Transverse colon (tissue), 4 donors: ENCODE measurements at regions not wholly inside any gene's neighbourhood (a gene's known extent, or its start where the extent isn't known, plus 50 kb on each side); places are given as distances from the start of the nearest gene placed in this dataset.

Experiments
- DNase-seq: peaks from one replicate; pipeline ENCODE4 v3.0.0-alpha.2; 2019
- H3K27ac ChIP-seq, 4 donors: fragments of 200-600 bp; sonication (generic); 2 replicates each; pipeline ENCODE4 v1.5.1; 2016 to 2018; ENCODE audit warnings: inconsistent platforms in 4 of 4
- H3K27me3 ChIP-seq: fragments of 200-600 bp; sonication (generic); 2 replicates; pipeline ENCODE4 v1.5.1; 2017; ENCODE audit warnings: inconsistent platforms
- H3K36me3 ChIP-seq, 4 donors: fragments of 200-600 bp; sonication (generic); 2 replicates each; pipeline ENCODE4 v1.5.1; 2017 to 2019; ENCODE audit warnings: inconsistent platforms in 4 of 4
- H3K4me1 ChIP-seq, 4 donors: fragments of 200-600 bp; sonication (generic); 2 replicates each; pipeline ENCODE4 v1.5.1; 2017 to 2020; ENCODE audit warnings: inconsistent platforms in 4 of 4
- H3K4me3 ChIP-seq, 4 donors: fragments of 200-600 bp; sonication (generic); 1 replicate in 1 of 4; 2 replicates in 3 of 4; pipeline versions ENCODE4 v1.5.1 to v1.6.1; 2017 to 2019; ENCODE audit warnings: inconsistent platforms in 4 of 4
- H3K9me3 ChIP-seq, 2 donors: fragments of 200-600 bp; sonication (generic); 2 replicates each; pipeline ENCODE4 v1.5.1; 2017 to 2019; ENCODE audit warnings: inconsistent platforms in 2 of 2
- EP300 ChIP-seq: sonication (generic); formaldehyde crosslinking; IDR thresholded peaks from one replicate; pipeline ENCODE4 v1.6.1; 2017; ENCODE audit warnings: antibody characterized with exemption, low read depth
- POLR2A ChIP-seq: fragments of 450-650 bp; IDR thresholded peaks from one replicate; pipeline ENCODE4 v1.6.1; 2016; ENCODE audit warnings: antibody characterized with exemption, mild to moderate bottlenecking, moderate library complexity
- POLR2AphosphoS5 ChIP-seq, 3 donors: sonication (generic); formaldehyde crosslinking; IDR thresholded peaks; one replicate each; pipeline ENCODE4 v1.6.1; 2016; ENCODE audit warnings: antibody characterized with exemption in 3 of 3
- WGBS, 2 donors: methylation state at CpG; one replicate each; pipeline ENCODE4 v1.1.5; 2018; ENCODE audit warnings: low coverage in 1 of 2; 5-methylcytosine and 5-hydroxymethylcytosine counted together
- in situ Hi-C, 4 donors: fragments of 200-750 bp; cut with MboI; loops; one replicate each; pipeline versions ENCODE4 v1.15.0 to v1.15.1; 2017; ENCODE audit warnings: low sequenced_read_pairs in 3 of 4, low pct_ligation_motif_present in 1 of 4, low pct_unique_long_range_greater_than_20kb in 1 of 4
- intact Hi-C: fragments of 100-400 bp; cut with DNase I; formaldehyde crosslinking; loops from one replicate; pipeline ENCODE4 v1.15.1; 2023; ENCODE audit warnings: low total_unique reads
- TF ChIP-seq, protein P1 (sequence below), 5 experiments: fragments of 200-600 bp in 3 of 5; fragments of 450-650 bp in 2 of 5; sonication (generic) in 3 of 5; IDR thresholded peaks; 1 replicate in 2 of 5; 2 replicates in 3 of 5; pipeline ENCODE4 v1.5.1; 2016 to 2017; ENCODE audit warnings: antibody characterized with exemption in 5 of 5, inconsistent platforms in 3 of 5, mild to moderate bottlenecking in 2 of 5, moderate library complexity in 1 of 5

DNA sequence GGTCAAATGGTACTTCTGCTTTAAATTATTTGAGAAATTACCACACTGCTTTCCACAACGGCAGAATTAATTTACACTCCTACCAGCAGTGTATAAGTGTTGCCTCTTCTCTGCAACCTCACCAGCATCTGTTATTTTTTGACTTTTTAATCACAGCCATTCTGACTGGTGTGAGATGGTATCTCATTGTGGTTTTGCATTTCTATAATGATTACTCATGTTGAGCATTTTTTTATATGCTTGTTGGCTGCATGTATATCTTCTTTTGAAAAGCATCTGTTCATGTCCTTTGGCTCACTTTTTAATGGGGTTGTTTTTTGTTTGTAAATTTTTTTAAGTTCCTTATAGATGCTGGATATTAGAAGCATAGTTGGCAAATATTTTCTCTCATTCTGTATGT lies 446.7 kb downstream of the PMP22 start:
- Histone ChIP-seq H3K36me3 (no peaks in the 10 kb centered on the region), H3K9me3 (no peaks in the 10 kb centered on the region), H3K4me1 (no peaks in the 10 kb centered on the region), H3K4me3 (no peak overlapping the region), H3K27ac (no peak overlapping the region), H3K27me3 (no peaks in the 10 kb centered on the region)
- no peak for TF ChIP-seq POLR2A
- no peak for TF ChIP-seq EP300
- TF ChIP-seq, protein P1, sequence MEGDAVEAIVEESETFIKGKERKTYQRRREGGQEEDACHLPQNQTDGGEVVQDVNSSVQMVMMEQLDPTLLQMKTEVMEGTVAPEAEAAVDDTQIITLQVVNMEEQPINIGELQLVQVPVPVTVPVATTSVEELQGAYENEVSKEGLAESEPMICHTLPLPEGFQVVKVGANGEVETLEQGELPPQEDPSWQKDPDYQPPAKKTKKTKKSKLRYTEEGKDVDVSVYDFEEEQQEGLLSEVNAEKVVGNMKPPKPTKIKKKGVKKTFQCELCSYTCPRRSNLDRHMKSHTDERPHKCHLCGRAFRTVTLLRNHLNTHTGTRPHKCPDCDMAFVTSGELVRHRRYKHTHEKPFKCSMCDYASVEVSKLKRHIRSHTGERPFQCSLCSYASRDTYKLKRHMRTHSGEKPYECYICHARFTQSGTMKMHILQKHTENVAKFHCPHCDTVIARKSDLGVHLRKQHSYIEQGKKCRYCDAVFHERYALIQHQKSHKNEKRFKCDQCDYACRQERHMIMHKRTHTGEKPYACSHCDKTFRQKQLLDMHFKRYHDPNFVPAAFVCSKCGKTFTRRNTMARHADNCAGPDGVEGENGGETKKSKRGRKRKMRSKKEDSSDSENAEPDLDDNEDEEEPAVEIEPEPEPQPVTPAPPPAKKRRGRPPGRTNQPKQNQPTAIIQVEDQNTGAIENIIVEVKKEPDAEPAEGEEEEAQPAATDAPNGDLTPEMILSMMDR (IDR thresholded peaks at IDR 0.05) = no peak
- no peak for TF ChIP-seq POLR2AphosphoS5 (IDR thresholded peaks at IDR 0.05)
- no peak for DNase-seq
- intact Hi-C loops (no loop called here), in situ Hi-C loops (no loop called here)
- 67 to 85% methylated on average over 1 of the region's 1 CpG for WGBS, 2 donors

DNA sequence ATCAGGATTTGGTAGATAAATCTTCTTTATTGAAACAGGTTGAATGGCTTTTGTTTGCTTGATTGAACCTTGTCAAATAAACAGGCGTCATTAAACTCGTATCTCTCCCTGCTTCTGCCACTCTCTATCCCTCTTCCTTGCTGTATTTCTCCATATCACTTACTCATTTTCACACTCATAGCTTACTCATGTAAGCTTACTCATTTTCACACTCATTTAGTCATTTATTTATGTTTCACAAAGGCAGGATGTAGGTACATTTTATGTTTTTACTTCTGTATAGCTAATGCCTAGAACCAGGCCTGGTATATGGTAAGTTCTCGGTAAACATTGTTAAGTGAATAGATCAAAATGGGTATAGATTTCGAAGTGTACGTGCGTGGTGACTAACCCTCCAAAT lies 450.0 kb downstream of the PMP22 start:
- intact Hi-C loops = no loop called here
- WGBS, 2 donors = 77 to 82% methylated on average over 6 of the region's 6 CpGs
- no peaks in the 10 kb centered on the region for H3K27me3 ChIP-seq
- H3K27ac ChIP-seq = no peak overlapping the region
- no peak overlapping the region for H3K4me3 ChIP-seq
- in situ Hi-C loops = no loop called here
- H3K36me3 ChIP-seq = no peaks in the 10 kb centered on the region
- no peaks in the 10 kb centered on the region for H3K9me3 ChIP-seq
- no peak for DNase-seq
- TF ChIP-seq, protein P1 (IDR thresholded peaks at IDR 0.05) = no peak
- TF ChIP-seq POLR2AphosphoS5 (IDR thresholded peaks at IDR 0.05) (no peak), EP300 (no peak), POLR2A (no peak)
- no peaks in the 10 kb centered on the region for H3K4me1 ChIP-seq

DNA sequence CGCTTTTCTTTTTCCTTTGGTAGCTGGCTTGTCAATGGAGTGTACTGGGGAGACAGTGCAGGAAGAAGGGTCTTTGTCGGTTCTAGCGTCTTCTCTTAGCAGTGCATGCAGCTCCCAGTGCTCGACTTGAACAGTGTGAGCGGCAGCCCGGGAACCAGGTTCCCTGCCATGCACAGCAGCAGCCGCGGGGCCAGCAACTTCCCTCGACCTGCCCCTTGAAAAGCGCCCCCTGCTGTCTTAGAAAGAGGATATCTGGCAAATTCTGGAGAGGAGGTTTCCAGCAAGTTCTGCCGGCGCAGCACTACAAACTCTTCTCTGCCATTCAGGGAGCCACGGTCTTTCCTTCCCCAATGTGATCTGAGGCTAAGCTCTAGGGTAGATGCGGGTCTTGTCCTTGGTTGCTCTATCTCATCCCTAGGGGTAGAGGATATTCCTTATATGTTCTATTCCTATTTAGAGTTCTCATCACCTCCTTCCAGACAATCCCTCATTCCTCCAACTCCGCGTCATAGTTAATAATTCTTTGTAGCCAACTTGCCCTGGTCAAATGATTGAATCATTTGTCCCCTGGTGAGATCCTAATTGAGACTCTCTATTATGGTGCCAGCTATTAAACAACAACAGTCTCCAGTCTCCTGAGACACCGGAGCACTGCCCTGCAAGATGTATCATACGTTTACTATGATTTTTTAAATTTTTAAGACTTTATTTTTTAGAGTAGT lies 451.3 kb downstream of the PMP22 start:
- Histone ChIP-seq H3K36me3 (no peaks in the 10 kb centered on the region), H3K27me3 (no peaks in the 10 kb centered on the region), H3K27ac (no peak overlapping the region), H3K9me3 (no peaks in the 10 kb centered on the region), H3K4me3 (no peak overlapping the region), H3K4me1 (no peaks in the 10 kb centered on the region)
- in situ Hi-C loops = no loop called here
- TF ChIP-seq, protein P1 (IDR thresholded peaks at IDR 0.05) = peak in 1 of 5 experiments; percentile 18
- no peak for TF ChIP-seq EP300
- TF ChIP-seq POLR2AphosphoS5 (IDR thresholded peaks at IDR 0.05) = no peak
- WGBS, 2 donors = 69 to 86% methylated on average over 7 to 17 of the region's 18 CpGs
- intact Hi-C loops = no loop called here
- no peak for DNase-seq

DNA sequence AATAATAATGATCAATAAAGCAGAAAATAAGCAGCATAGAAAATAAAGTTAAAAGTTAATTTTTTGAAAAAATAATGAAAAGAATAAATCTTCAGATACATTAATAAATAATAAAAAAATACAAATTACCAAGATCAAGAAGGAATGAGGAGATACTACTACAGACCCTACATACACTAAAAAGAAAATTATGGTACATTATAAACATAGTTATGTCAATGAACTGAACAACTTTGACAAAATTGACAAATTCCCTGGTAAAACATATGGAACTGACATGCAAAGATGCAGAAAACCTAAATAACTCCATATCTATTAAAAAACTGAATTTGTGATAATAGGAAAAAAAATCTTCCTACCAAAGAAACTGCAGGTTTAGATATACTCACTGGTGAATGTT lies 456.7 kb downstream of the PMP22 start:
- DNase-seq = no peak
- intact Hi-C loops (no loop called here), in situ Hi-C loops (no loop called here)
- TF ChIP-seq EP300 = no peak
- TF ChIP-seq POLR2AphosphoS5 (IDR thresholded peaks at IDR 0.05) = no peak
- no peak for TF ChIP-seq POLR2A
- TF ChIP-seq, protein P1 (IDR thresholded peaks at IDR 0.05) = no peak
- Histone ChIP-seq H3K27me3 (no peaks in the 10 kb centered on the region), H3K36me3 (no peaks in the 10 kb centered on the region), H3K4me1 (no peaks in the 10 kb centered on the region), H3K4me3 (no peak overlapping the region), H3K9me3 (no peaks in the 10 kb centered on the region), H3K27ac (no peak overlapping the region)
